GM23338 (cell line): ENCODE measurements at regions not wholly inside any gene's neighbourhood (a gene's known extent, or its start where the extent isn't known, plus 50 kb on each side); places are given as distances from the start of the nearest gene placed in this dataset.

Source experiments
- ATAC-seq: fragments of 200-7000 bp; cut with Tn5 transposase; 3 replicates; pipeline ENCODE4 v1.9.1; 2020
- DNase-seq: peaks from one replicate; pipeline ENCODE4 v3.0.0-alpha.2; 2015; ENCODE audit warnings: low spot score
- H2AFZ ChIP-seq: fragments of 200-600 bp; sonication (generic); 2 replicates; pipeline ENCODE4 v1.8.0; 2016; ENCODE audit warnings: antibody characterized with exemption, mild to moderate bottlenecking, moderate library complexity
- H3F3A ChIP-seq: fragments of 200-600 bp; sonication (generic); replicated peaks from 2 replicates; pipeline ENCODE4 v1.8.0; 2017; ENCODE audit warnings: antibody characterized with exemption, mixed run types, low read depth
- H3K27ac ChIP-seq: fragments of 200-600 bp; sonication (generic); 2 replicates; pipeline ENCODE4 v1.6.1; 2016; ENCODE audit warnings: low read depth
- H3K27me3 ChIP-seq: fragments of 200-600 bp; sonication (generic); 2 replicates; pipeline ENCODE4 v1.8.0; 2016; ENCODE audit warnings: mild to moderate bottlenecking, mixed run types, moderate library complexity; ENCODE audit not compliant: insufficient read depth
- H3K36me3 ChIP-seq: fragments of 200-600 bp; sonication (generic); 2 replicates; pipeline ENCODE4 v1.8.0; 2016; ENCODE audit warnings: mild to moderate bottlenecking; ENCODE audit not compliant: insufficient read depth
- H3K4me1 ChIP-seq: fragments of 200-600 bp; sonication (generic); 2 replicates; pipeline ENCODE4 v1.8.0; 2016; ENCODE audit warnings: mild to moderate bottlenecking, moderate library complexity; ENCODE audit not compliant: insufficient read depth
- H3K4me2 ChIP-seq: fragments of 200-600 bp; sonication (generic); 2 replicates; pipeline ENCODE4 v1.7.1; 2017; ENCODE audit warnings: mixed run types
- H3K4me3 ChIP-seq: fragments of 200-600 bp; sonication (generic); 2 replicates; pipeline ENCODE4 v1.6.1; 2016; ENCODE audit warnings: mixed run types
- H3K79me2 ChIP-seq: fragments of 200-600 bp; sonication (generic); replicated peaks from 2 replicates; pipeline ENCODE4 v1.8.0; 2017; ENCODE audit warnings: mild to moderate bottlenecking; ENCODE audit not compliant: insufficient read depth
- H3K9me2 ChIP-seq: fragments of 200-600 bp; sonication (generic); 2 replicates; pipeline ENCODE4 v1.8.0; 2017; ENCODE audit not compliant: insufficient read depth
- H4K20me1 ChIP-seq: fragments of 200-600 bp; sonication (generic); replicated peaks from 2 replicates; pipeline ENCODE4 v1.8.0; 2017; ENCODE audit warnings: mild to moderate bottlenecking; ENCODE audit not compliant: insufficient read depth
- H3K27ac Mint-ChIP-seq: 2 replicates; pipeline ENCODE4 v1.8.0; 2020; ENCODE audit warnings: inconsistent platforms, mild to moderate bottlenecking, moderate library complexity, mixed read lengths
- H3K27me3 Mint-ChIP-seq: 3 replicates; pipeline ENCODE4 v1.8.0; 2022; ENCODE audit warnings: low read depth, mild to moderate bottlenecking, moderate library complexity, mixed read lengths, inconsistent platforms; ENCODE audit not compliant: insufficient read depth, poor library complexity
- H3K36me3 Mint-ChIP-seq: 3 replicates; pipeline ENCODE4 v1.8.0; 2021; ENCODE audit warnings: low read depth, mild to moderate bottlenecking, inconsistent platforms, moderate library complexity, mixed read lengths
- H3K4me1 Mint-ChIP-seq: 3 replicates; pipeline ENCODE4 v1.8.0; 2020; ENCODE audit warnings: mild to moderate bottlenecking, inconsistent platforms, mixed read lengths
- H3K4me3 Mint-ChIP-seq: 3 replicates; pipeline ENCODE4 v1.8.0; 2021; ENCODE audit warnings: moderate library complexity, mild to moderate bottlenecking, inconsistent platforms, mixed read lengths
- H3K9me3 Mint-ChIP-seq: 3 replicates; pipeline ENCODE4 v1.8.0; 2020; ENCODE audit warnings: moderate library complexity, mild to moderate bottlenecking, inconsistent platforms, mixed read lengths
- CREB1 ChIP-seq: fragments of 250-450 bp; sonication (Bioruptor Pico); IDR thresholded peaks from 2 replicates; pipeline ENCODE4 v1.5.0; 2020; ENCODE audit warnings: low read depth, mild to moderate bottlenecking, moderate library complexity
- CTCF ChIP-seq, 2 experiments: fragments of 200-600 bp in 1 of 2; sonication (generic) in 1 of 2; conservative IDR thresholded peaks; 2 replicates each; pipeline versions ENCODE4 v1.5.1 to v1.6.1; 2016 to 2017; ENCODE audit warnings: antibody characterized with exemption in 2 of 2, low read depth in 2 of 2, mild to moderate bottlenecking in 2 of 2, moderate library complexity in 1 of 2
- ETS1 ChIP-seq: IDR thresholded peaks from 2 replicates; pipeline ENCODE4 v1.6.1; 2016; ENCODE audit warnings: antibody characterized with exemption
- EZH2 ChIP-seq: fragments of 200-600 bp; sonication (generic); IDR thresholded peaks from one replicate; pipeline ENCODE4 v1.8.0; 2017; ENCODE audit warnings: antibody characterized with exemption, mild to moderate bottlenecking, low read depth; ENCODE audit not compliant: unreplicated experiment
- EZH2phosphoT487 ChIP-seq: fragments of 200-600 bp; sonication (generic); IDR thresholded peaks from one replicate; pipeline ENCODE4 v1.8.1; 2018; ENCODE audit warnings: antibody characterized with exemption; ENCODE audit not compliant: unreplicated experiment
- JUNB ChIP-seq: IDR thresholded peaks from one replicate; pipeline ENCODE4 v1.6.1; 2016; ENCODE audit warnings: antibody characterized with exemption; ENCODE audit not compliant: unreplicated experiment
- NANOG ChIP-seq: IDR thresholded peaks from 2 replicates; pipeline ENCODE4 v1.6.1; 2016; ENCODE audit warnings: antibody characterized with exemption, borderline replicate concordance
- POLR2AphosphoS5 ChIP-seq: IDR thresholded peaks from 2 replicates; pipeline ENCODE4 v1.6.1; 2016; ENCODE audit warnings: antibody characterized with exemption, low read depth
- REST ChIP-seq: IDR thresholded peaks from one replicate; pipeline ENCODE4 v1.6.1; 2018; ENCODE audit warnings: antibody characterized with exemption; ENCODE audit not compliant: unreplicated experiment
- STAT1 ChIP-seq: IDR thresholded peaks from one replicate; pipeline ENCODE4 v1.6.1; 2016; ENCODE audit warnings: antibody characterized with exemption; ENCODE audit not compliant: unreplicated experiment
- ZNF114 ChIP-seq: fragments of 250-450 bp; sonication (Bioruptor Pico); IDR thresholded peaks from 2 replicates; pipeline ENCODE4 v1.5.0; 2020; ENCODE audit warnings: mild to moderate bottlenecking, moderate library complexity
- ZNF331 ChIP-seq: fragments of 250-450 bp; sonication (Bioruptor Pico); IDR thresholded peaks from 2 replicates; pipeline ENCODE4 v1.5.0; 2020; ENCODE audit warnings: low read depth, mild to moderate bottlenecking, moderate library complexity
- ZNF462 ChIP-seq: fragments of 250-450 bp; sonication (Bioruptor Pico); IDR thresholded peaks from 2 replicates; pipeline ENCODE4 v1.5.0; 2020; ENCODE audit warnings: mild to moderate bottlenecking, moderate library complexity

- no peak for DNase-seq
- Histone ChIP-seq H3K4me2 (no peak overlapping the region), H3K4me1 (peaks cover 12% of the 10 kb centered on the region; the same call in 1 of the 2 replicates), H3K27ac (no peak overlapping the region), H4K20me1 (no peaks in the 10 kb centered on the region), H3K4me3 (no peak overlapping the region), H2AFZ (no peak overlapping the region), H3K27me3 (no peaks in the 10 kb centered on the region), H3F3A (no peaks in the 10 kb centered on the region), H3K9me2 (no peaks in the 10 kb centered on the region), H3K36me3 (no peaks in the 10 kb centered on the region), H3K79me2 (no peaks in the 10 kb centered on the region)
- Mint-ChIP-seq H3K27me3 (no peaks in the 10 kb centered on the region), H3K36me3 (no peaks in the 10 kb centered on the region), H3K4me1 (peaks cover 13% of the 10 kb centered on the region), H3K27ac (no peak overlapping the region), H3K4me3 (no peak overlapping the region), H3K9me3 (no peaks in the 10 kb centered on the region)
- ATAC-seq = no peak
- TF ChIP-seq EZH2 (no peak), ZNF331 (CRISPR knock-in tag) (no peak), ZNF462 (CRISPR knock-in tag) (no peak), ETS1 (no peak), EZH2phosphoT487 (no peak), CREB1 (CRISPR knock-in tag) (no peak), POLR2AphosphoS5 (no peak), ZNF114 (no peak), REST (no peak), NANOG (no peak), STAT1 (no peak), CTCF (conservative IDR thresholded peaks at IDR 0.05; ENCODE audit: low read depth in 2 of 2) (no peak), JUNB (no peak)
These were observed 98.1 kb downstream of the NEDD1 start for GRCh38 chr12:97005174-97005573.
